PC-9 (cell line): ENCODE measurements at regions not wholly inside any gene's neighbourhood (a gene's known extent, or its start where the extent isn't known, plus 50 kb on each side); places are given as distances from the start of the nearest gene placed in this dataset.

Experiments used
- CTCF ChIP-seq: fragments of 200-600 bp; sonication (generic); conservative IDR thresholded peaks from 2 replicates; pipeline ENCODE4 v1.6.1; 2017; ENCODE audit warnings: mixed run types, antibody characterized with exemption, mild to moderate bottlenecking, moderate library complexity
- EZH2 ChIP-seq: fragments of 200-600 bp; sonication (generic); IDR thresholded peaks from 2 replicates; pipeline ENCODE4 v1.8.0; 2017; ENCODE audit warnings: antibody characterized with exemption, low read depth

DNA sequence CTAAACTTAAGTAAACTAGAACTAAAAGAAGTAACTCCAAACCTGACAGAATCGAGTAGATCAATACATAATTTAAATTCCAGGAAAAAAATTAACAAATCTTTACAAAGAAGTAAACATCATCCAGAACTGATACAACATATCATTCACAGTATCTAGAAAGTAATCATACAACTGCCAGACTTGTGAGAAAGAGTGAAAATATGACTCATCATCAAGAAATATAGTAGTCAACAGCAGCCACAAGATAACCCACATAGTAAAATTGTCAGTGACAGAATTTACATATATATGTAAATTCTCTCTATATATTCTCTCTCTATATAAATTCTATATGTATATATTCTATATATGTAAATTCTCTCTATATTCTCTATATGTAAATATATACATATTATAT lies 242.8 kb upstream of the RGS17 start:
- TF ChIP-seq EZH2 (no peak), CTCF (no peak)
